H4 (cell line): ENCODE measurements at regions not wholly inside any gene's neighbourhood (a gene's known extent, or its start where the extent isn't known, plus 50 kb on each side); places are given as distances from the start of the nearest gene placed in this dataset.

Experiments
- DNase-seq: peaks from one replicate; pipeline ENCODE4 v3.0.0-alpha.2; 2015; ENCODE audit warnings: low spot score

GRCh38 chr15:36347272-36347858 lies 232.1 kb upstream of the CDIN1 start:
- DNase-seq = no peak

GRCh38 chr15:36356466-36356865 lies 223.0 kb upstream of the CDIN1 start:
- no peak for DNase-seq

DNA sequence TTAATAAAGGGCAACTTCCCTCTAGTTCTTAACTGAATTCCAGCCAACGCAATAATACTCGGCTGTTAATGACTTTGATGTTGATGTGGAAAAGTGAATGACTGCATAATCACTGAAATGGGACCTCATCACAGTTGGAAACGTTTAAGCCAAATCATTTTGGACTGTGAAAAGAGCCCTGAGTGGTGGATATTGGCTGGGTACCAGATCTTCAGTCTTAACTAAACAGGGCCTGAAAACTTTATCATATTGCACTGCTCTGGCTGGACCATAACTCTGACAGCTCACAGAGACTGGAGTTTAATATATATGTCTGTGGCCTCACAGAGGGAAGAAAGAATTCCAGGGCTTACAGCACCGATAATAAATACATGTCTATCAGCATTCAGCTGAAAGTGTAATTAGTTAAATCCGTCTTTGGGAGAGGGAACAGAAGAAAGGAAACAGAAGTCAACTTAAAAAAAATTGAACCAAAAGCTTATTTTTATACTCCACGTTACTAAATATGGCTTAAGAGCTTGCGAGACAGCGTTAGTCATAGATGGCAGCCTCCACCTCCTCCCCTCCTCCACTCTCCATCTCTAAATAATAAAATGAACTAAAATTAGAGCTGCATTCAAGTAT lies 222.3 kb upstream of the CDIN1 start:
- peak; percentile 38 for DNase-seq

DNA sequence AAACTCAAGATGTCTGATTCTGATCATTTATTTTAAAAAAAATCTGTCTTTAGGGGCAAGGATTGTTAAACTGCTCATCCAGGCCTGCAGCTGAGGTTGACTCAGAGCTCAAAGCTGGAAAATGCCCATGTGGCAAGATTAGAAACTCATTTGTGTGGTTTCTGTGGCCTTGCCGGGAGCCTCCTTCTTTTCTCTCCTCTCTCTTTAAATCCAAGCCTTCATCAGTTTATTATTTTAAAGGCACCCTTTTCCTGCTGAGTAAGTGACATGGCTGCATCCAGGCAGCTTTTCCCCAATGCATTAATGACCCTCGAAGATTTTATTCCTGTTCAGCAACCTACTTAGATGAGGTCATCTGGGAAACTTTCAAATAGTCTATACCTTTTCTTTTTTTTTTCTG lies 221.3 kb upstream of the CDIN1 start:
- peak; percentile 74 for DNase-seq

DNA sequence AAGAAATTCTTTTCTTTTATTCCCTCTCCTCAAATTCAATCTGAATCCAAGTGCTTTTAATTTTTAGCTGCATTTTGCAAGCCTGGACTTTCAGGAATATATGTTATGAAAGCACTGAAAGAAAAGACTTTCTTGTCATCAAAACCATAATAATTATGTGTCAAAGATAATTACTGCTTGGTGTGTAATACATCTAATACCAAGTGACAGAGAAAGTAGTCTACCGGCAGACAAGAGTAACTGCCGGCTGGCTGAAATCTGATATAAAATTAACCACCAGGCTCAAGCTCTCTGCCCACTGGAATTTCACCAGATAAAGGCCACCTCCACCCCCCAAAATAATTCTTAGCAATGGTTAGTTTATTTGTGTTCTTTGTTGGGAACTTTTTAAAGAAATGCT lies 220.9 kb upstream of the CDIN1 start:
- peak; percentile 27 for DNase-seq

- no peak for DNase-seq
These were observed 220.1 kb upstream of the CDIN1 start for GRCh38 chr15:36359286-36359685.

DNA sequence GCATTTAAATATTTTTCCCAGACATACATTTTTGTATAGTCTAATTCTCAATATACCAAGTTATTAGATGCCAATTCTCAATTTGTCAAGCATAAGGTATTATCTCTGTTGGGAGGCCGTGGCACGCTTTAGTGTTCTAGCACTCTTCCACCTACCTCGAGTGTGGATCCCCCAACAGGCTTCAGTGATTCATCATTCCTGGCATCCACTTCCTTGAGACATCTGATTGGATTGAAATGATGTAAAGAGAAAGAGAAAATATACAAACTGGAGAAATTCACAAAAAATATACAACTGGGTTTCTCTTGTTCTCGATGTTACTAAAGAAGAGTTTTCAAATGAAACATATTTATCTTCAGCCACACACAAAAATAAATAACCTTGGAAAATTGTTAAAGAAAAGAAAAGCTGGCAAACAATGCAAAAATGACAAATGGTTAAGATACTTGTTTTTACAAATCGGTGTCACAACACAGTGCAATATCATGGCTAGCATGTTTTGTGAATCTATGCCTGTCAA lies 218.0 kb upstream of the CDIN1 start:
- peak; percentile 58 for DNase-seq

DNA sequence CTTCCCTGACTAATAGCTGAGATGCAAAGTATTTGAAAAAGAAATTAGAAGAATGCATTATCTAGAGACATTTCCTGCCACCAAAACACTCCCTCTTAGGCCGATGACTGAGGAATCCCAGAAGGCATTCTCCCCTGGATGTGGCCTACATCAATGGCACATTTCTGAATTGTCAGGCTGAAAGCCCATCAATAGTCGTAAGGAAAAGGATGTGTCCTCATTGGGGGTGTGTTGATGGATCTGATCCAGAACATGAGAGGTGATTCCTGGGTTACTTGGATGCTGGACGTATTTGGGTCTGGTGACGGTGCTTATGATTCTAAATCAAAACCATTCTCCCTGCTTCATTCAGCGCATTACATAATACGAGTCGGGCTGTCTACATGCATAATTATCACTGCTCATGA lies 216.9 kb upstream of the CDIN1 start:
- no peak for DNase-seq

GRCh38 chr15:36363335-36363734 lies 216.1 kb upstream of the CDIN1 start:
- DNase-seq = peak; percentile 14

GRCh38 chr15:36364377-36364776 lies 215.0 kb upstream of the CDIN1 start:
- DNase-seq = no peak

- no peak for DNase-seq
These were observed 213.5 kb upstream of the CDIN1 start for GRCh38 chr15:36365963-36366362.

DNA sequence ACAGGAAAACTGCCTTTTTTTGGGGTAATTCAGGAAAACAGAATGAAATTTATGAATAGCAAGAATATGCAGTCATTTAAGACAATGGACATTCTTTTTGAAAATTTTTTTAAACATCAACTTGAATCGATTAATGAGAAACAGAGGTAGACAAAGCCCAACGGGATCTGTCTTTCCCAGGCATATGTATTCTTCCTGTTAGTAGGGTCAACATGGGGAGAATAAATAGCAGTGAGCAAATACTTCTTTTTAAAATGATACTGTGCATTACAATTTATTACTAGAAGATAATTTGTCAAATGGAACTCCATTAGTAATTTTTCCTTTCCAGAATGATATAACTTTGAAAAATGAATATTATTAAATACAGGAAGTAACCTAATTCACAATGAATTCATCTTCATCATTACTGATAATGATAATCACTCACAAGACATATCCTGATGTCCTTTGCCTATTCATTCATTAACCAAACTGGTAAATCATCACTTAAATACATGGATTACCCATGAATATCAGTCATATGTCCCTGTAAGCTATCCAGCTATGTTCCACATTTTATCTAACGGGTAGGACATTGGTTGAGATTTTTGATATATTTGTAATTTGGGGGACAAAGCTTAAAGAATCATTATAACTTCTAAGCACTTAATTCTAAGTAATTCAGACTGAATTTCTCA lies 209.2 kb upstream of the CDIN1 start:
- DNase-seq = no peak

DNA sequence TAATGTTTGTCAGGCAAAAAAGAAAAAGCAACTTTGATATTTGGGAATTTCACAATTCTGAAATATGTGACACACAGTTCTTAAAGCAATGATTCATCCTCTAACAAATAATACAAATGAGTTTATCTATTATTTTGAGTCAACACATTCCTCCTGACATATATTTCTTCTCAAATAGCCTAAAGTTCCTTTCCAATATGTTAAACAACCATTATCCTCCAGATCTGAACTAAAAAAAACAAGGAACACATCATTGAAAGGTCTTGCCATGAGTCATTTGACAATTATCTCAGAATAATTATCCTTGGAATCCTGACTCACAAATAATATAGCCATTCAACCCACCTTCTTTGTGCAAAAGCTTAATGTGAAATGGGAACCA lies 208.7 kb upstream of the CDIN1 start:
- peak; percentile 9 for DNase-seq

DNA sequence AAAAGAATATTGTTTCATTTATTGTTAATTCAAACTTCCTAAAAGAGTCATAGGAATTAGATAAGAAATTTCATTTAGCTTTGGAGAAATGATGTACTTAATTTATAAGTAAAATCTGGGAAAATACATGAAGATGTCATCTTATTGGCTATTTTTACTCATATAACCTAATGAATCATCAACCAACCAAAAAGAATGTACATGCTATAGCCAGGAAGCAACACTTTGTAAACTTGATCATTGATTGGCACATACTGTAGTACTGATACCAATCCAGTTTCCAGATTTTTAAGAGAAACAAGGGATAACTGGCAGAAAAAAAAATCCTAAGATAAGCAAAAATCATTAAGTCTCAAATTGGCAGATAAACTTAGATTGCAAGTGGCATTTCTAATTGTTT lies 207.9 kb upstream of the CDIN1 start:
- no peak for DNase-seq

DNA sequence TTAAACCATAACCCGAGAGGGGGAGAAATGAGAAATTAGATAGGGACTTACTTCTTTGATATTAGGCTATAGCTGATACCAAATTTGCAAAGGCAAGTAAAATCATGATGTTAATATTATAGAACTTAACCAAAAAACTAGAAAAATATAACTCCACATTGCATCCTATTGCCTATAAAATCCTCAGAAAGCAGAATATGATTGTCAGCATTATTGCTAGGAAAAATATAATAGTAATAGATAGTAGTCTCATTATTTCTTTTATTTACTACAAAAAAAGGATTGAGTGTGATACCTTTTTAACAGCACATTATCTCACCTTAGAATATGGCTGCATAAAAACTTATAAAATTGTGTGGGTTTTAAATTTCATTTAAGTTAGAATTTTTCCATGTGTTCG lies 206.5 kb upstream of the CDIN1 start:
- no peak for DNase-seq

GRCh38 chr15:36373550-36373949 lies 205.9 kb upstream of the CDIN1 start:
- no peak for DNase-seq

- no peak for DNase-seq
These were observed 190.3 kb upstream of the CDIN1 start for GRCh38 chr15:36389107-36389506.

DNA sequence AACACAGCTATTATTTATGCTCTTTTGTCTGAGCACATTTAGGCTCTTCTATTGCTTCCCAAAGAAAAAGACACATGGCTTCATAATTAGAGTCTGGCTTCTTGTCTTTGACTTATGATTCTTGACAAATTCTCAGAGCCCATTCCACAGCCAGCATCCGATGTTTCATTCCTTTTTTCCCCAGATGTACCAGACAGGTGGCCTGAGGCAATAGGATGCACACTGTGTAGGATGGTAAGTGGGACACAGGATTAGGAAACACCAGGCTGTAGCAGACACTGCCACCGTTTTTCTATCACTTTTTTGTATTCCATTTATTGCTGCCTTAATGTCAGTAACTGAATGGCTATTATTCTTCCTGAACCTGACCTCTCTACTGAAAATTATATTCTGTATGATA lies 188.9 kb upstream of the CDIN1 start:
- DNase-seq = no peak

- no peak for DNase-seq
These were observed 186.7 kb upstream of the CDIN1 start for GRCh38 chr15:36392676-36393266.

DNA sequence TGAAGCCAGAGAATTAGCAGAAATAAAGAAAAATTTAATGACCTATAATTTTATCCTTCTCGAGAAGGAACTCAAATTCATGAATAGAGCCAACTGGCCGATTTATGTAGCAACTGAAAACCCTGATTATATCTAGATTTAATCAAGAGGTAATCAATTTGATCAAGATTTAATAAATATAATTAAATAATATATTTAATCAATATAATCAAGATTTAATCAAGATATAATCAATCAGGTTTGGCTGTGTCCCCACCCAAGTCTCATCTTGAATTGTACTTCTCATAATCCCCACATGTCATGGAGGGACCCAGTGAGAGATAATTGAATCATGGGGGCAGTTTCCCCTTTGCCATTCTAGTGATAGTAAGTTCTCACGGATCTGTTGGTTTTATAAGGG lies 181.2 kb upstream of the CDIN1 start:
- no peak for DNase-seq

GRCh38 chr15:36399276-36399675 lies 180.2 kb upstream of the CDIN1 start:
- DNase-seq = no peak

DNA sequence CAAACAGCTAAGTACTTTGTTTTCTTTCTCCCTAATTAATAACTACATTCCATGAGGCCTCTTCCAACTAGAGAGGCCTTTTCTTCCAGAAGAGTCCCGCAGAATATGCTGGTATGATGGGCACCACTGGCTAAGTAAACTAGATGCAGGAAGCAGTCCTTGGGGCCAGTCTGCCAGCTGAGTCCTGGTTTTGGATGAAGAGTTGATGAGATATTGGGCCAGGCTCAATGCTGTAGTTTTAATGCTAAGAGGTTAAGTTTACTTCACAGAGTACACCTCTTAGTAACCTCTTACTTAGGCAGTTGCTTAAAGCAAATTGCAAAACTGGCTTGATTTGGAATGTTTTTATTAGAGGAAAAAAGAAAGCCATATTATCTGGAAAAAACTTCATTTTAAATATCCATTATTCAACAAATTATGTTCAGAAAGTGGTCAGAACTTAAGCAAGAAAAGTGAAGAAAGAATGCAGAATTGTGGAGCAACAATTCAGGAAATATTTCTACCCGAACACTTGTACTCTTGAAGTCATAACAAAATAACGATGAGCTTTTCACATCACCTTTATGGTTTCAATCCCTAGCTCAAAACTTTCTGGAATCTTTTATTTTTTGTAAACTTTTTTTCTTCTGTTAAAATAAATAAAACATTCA lies 178.4 kb upstream of the CDIN1 start:
- DNase-seq = no peak
